ENCODE measurements at regions not wholly inside any gene's neighbourhood (a gene's known extent, or its start where the extent isn't known, plus 50 kb on each side); places are given as distances from the start of the nearest gene placed in this dataset.

- TF ChIP-seq CTCF (IDR thresholded peaks at IDR 0.05; ENCODE audit: low read depth, low read length, missing control alignments): no peak
- H3K4me3 ChIP-seq (ENCODE audit: low read depth, low read length): no peak overlapping the region
- H3K27ac ChIP-seq: no peak overlapping the region
- no peaks in the 10 kb centered on the region for H3K36me3 ChIP-seq (replicated peaks)
- DNase-seq: no peak
- peaks cover 5% of the 10 kb centered on the region for H3K27me3 ChIP-seq (replicated peaks)
- in situ Hi-C loops (cut with HindIII; ENCODE audit: low pct_ligation_motif_present, low sequenced_read_pairs): no loop called here
Measured at GRCh38 chr20:51098284-51098810, 75.4 kb upstream of the KCNG1 start.

GRCh38 chr20:51097351-51098120 lies 74.6 kb upstream of the KCNG1 start:
- DNase-seq: no peak
- Histone ChIP-seq H3K4me3 (ENCODE audit: low read depth, low read length) (no peak overlapping the region), H3K36me3 (replicated peaks) (no peaks in the 10 kb centered on the region), H3K27me3 (replicated peaks) (peaks cover 5% of the 10 kb centered on the region), H3K27ac (no peak overlapping the region)
- in situ Hi-C loops (cut with HindIII; ENCODE audit: low pct_ligation_motif_present, low sequenced_read_pairs): no loop called here
- TF ChIP-seq CTCF (IDR thresholded peaks at IDR 0.05; ENCODE audit: low read depth, low read length, missing control alignments): no peak

DNA sequence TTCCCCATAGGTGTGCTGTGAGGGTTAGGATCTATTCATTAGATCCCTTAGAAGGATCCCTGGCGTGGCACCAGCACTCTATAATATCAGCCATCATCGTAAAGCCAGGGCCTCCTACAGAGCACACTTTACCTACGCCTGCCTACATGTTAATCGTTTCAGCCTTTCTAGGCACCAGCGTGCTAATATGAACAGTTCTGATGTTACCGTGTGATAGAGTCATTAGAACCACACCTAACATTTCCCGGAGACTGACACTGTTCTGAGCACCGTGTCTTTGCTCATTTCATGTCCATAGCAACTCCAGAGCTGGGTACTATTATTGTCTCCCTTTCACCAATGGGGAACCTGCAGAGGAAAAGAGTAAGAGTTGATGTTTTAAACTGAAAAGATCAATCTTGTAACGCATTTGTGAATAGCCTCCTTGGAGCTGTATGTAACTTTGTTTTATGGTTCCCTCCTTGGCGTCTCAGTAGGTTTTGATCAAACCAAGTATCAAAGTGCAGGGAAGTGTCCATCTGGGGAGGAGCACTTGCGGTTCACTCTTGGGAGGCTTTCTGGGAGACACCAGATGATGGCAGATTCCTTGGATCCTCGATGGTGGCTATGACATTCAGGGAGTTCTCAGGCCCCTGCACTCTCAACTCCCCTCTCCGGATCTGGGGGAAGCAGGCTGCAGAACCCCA lies 73.8 kb upstream of the KCNG1 start:
- Histone ChIP-seq H3K27ac (no peak overlapping the region), H3K36me3 (replicated peaks) (no peaks in the 10 kb centered on the region), H3K27me3 (replicated peaks) (peaks cover 5% of the 10 kb centered on the region), H3K4me3 (ENCODE audit: low read depth, low read length) (no peak overlapping the region)
- DNase-seq: no peak
- no peak for TF ChIP-seq CTCF (IDR thresholded peaks at IDR 0.05; ENCODE audit: low read depth, low read length, missing control alignments)
- in situ Hi-C loops (cut with HindIII; ENCODE audit: low pct_ligation_motif_present, low sequenced_read_pairs): no loop called here

- Histone ChIP-seq H3K27ac (no peak overlapping the region), H3K36me3 (replicated peaks) (no peaks in the 10 kb centered on the region), H3K4me3 (ENCODE audit: low read depth, low read length) (no peak overlapping the region), H3K27me3 (replicated peaks) (peaks cover 12% of the 10 kb centered on the region)
- no peak for DNase-seq
- in situ Hi-C loops (cut with HindIII; ENCODE audit: low pct_ligation_motif_present, low sequenced_read_pairs): no loop called here
- TF ChIP-seq CTCF (IDR thresholded peaks at IDR 0.05; ENCODE audit: low read depth, low read length, missing control alignments): no peak
Measured at GRCh38 chr20:51095633-51096521, 73.0 kb upstream of the KCNG1 start.

DNA sequence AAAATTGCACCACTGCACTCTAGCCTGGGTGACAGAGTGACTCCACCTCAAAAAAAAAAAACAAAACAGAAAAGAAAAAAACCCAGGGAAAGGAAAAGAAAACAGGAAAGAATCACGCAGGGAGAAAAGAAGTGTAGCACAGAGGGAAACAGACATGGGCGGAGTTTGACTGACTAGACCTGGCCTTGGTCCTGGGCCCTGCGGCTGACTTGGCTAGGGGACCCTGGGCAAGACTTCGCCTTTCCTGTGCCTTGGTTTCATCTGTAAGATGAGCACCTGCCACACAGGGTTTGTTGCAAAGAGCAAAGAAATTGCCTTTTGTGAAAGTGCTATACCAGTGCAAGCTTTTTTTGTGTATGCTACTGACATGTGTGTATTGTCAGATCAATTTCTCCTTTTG lies 71.3 kb upstream of the KCNG1 start:
- in situ Hi-C loops (cut with HindIII; ENCODE audit: low pct_ligation_motif_present, low sequenced_read_pairs): no loop called here
- peaks cover 21% of the 10 kb centered on the region for H3K27me3 ChIP-seq (replicated peaks)

More for the DNA sequence above, 71.3 kb upstream of the KCNG1 start:
- Histone ChIP-seq H3K4me3 (ENCODE audit: low read depth, low read length) (no peak overlapping the region), H3K27ac (no peak overlapping the region), H3K36me3 (replicated peaks) (no peaks in the 10 kb centered on the region)
- no peak for DNase-seq
- TF ChIP-seq CTCF (IDR thresholded peaks at IDR 0.05; ENCODE audit: low read depth, low read length, missing control alignments): no peak
